ENCODE measurements at regions not wholly inside any gene's neighbourhood (a gene's known extent, or its start where the extent isn't known, plus 50 kb on each side); places are given as distances from the start of the nearest gene placed in this dataset.
A peak's percentile ranks its signal among the peaks of the same experiment; 100 is the strongest.

- Mint-ChIP-seq H3K9me3 (no peaks in the 10 kb centered on the region), H3K4me3 (no peak overlapping the region), H3K36me3 (ENCODE audit: low read depth) (no peaks in the 10 kb centered on the region), H3K4me1 (ENCODE audit: low read depth) (no peaks in the 10 kb centered on the region), H3K27me3 (no peaks in the 10 kb centered on the region), H3K27ac (no peak overlapping the region)
- TF ChIP-seq, protein P1, sequence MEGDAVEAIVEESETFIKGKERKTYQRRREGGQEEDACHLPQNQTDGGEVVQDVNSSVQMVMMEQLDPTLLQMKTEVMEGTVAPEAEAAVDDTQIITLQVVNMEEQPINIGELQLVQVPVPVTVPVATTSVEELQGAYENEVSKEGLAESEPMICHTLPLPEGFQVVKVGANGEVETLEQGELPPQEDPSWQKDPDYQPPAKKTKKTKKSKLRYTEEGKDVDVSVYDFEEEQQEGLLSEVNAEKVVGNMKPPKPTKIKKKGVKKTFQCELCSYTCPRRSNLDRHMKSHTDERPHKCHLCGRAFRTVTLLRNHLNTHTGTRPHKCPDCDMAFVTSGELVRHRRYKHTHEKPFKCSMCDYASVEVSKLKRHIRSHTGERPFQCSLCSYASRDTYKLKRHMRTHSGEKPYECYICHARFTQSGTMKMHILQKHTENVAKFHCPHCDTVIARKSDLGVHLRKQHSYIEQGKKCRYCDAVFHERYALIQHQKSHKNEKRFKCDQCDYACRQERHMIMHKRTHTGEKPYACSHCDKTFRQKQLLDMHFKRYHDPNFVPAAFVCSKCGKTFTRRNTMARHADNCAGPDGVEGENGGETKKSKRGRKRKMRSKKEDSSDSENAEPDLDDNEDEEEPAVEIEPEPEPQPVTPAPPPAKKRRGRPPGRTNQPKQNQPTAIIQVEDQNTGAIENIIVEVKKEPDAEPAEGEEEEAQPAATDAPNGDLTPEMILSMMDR (IDR thresholded peaks at IDR 0.05): no peak
- ChIA-PET POLR2A (no interaction called here), CTCF (interaction anchor here (2.0 kb wide), 1 partner anchor 17 kb away, joined by 12 read pairs; no protein-coding TSS in a partner anchor)
- intact Hi-C loops (cut with micrococcal nuclease): no loop called here
- DNase-seq (no peak), ATAC-seq (no peak)
Observed at GRCh38 chr4:86481440-86481839, 112.7 kb upstream of the PTPN13 start.

GRCh38 chr4:86482306-86483172, 111.6 kb upstream of the PTPN13 start:
- POLR2A ChIA-PET: no interaction called here
- DNase-seq (peak; percentile 3), ATAC-seq (no peak)
- H3K27ac Mint-ChIP-seq: no peak overlapping the region
- no peaks in the 10 kb centered on the region for H3K4me1 Mint-ChIP-seq (ENCODE audit: low read depth)
- H3K4me3 Mint-ChIP-seq: no peak overlapping the region
- CTCF ChIA-PET: interaction anchor here (1.4 to 2.0 kb wide), 4 partner anchors 12 to 16 kb away, joined by 4 to 12 read pairs (median 4); no protein-coding TSS in a partner anchor
- intact Hi-C loops (cut with micrococcal nuclease): no loop called here
- no peaks in the 10 kb centered on the region for H3K9me3 Mint-ChIP-seq
- H3K36me3 Mint-ChIP-seq (ENCODE audit: low read depth): no peaks in the 10 kb centered on the region
- no peaks in the 10 kb centered on the region for H3K27me3 Mint-ChIP-seq
- TF ChIP-seq, protein P1 (IDR thresholded peaks at IDR 0.05): no peak

GRCh38 chr4:86483173-86483490, 111.0 kb upstream of the PTPN13 start:
- no peak for DNase-seq
- TF ChIP-seq, protein P1 (IDR thresholded peaks at IDR 0.05): no peak
- ChIA-PET CTCF (interaction anchor here (1.4 to 2.0 kb wide), 4 partner anchors 12 to 16 kb away, joined by 4 to 12 read pairs (median 4); no protein-coding TSS in a partner anchor), POLR2A (no interaction called here)
- Mint-ChIP-seq H3K36me3 (ENCODE audit: low read depth) (no peaks in the 10 kb centered on the region), H3K9me3 (no peaks in the 10 kb centered on the region), H3K4me1 (ENCODE audit: low read depth) (no peaks in the 10 kb centered on the region), H3K27me3 (no peaks in the 10 kb centered on the region), H3K27ac (no peak overlapping the region), H3K4me3 (no peak overlapping the region)
- intact Hi-C loops (cut with micrococcal nuclease): no loop called here
- no peak for ATAC-seq

- no peak for DNase-seq
- Mint-ChIP-seq H3K36me3 (ENCODE audit: low read depth) (no peaks in the 10 kb centered on the region), H3K4me1 (ENCODE audit: low read depth) (no peaks in the 10 kb centered on the region), H3K9me3 (no peaks in the 10 kb centered on the region), H3K4me3 (no peak overlapping the region), H3K27ac (no peak overlapping the region), H3K27me3 (no peaks in the 10 kb centered on the region)
- intact Hi-C loops (cut with micrococcal nuclease): no loop called here
- ChIA-PET CTCF (interaction anchor here (1.0 to 1.4 kb wide), 2 partner anchors 12 to 15 kb away, joined by 3 to 4 read pairs; no protein-coding TSS in a partner anchor), POLR2A (no interaction called here)
- no peak for ATAC-seq
- TF ChIP-seq, protein P1 (IDR thresholded peaks at IDR 0.05): no peak
Observed at GRCh38 chr4:86483773-86484172, 110.3 kb upstream of the PTPN13 start.

DNA sequence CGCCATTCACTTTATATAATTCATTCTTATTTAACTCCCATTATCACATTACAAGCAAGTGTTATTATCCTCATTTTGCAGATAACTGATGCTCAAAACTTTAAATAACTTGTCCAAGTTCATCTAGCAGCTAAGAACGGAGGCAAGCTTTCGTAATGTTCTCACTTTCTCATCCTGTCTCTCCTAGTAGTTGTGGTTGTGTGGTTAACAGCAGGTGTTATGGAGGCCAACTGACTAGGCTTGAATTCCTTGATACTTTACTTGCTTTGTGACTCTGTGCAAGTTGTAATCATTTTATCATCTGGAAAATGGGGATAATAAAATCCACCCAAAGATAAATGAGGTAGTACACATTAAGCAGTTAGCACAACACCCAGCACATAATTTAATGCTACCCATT, 109.9 kb upstream of the PTPN13 start:
- Mint-ChIP-seq H3K4me3 (no peak overlapping the region), H3K4me1 (ENCODE audit: low read depth) (no peaks in the 10 kb centered on the region), H3K27ac (no peak overlapping the region), H3K36me3 (ENCODE audit: low read depth) (no peaks in the 10 kb centered on the region), H3K27me3 (no peaks in the 10 kb centered on the region), H3K9me3 (no peaks in the 10 kb centered on the region)
- TF ChIP-seq, protein P1 (IDR thresholded peaks at IDR 0.05): no peak
- CTCF ChIA-PET: interaction anchor here (1.0 to 1.1 kb wide), 2 partner anchors 10 to 15 kb away, joined by 3 to 4 read pairs; no protein-coding TSS in a partner anchor
- DNase-seq (no peak), ATAC-seq (no peak)
- intact Hi-C loops (cut with micrococcal nuclease): no loop called here
- POLR2A ChIA-PET: no interaction called here

All from activated CD8-positive, alpha-beta T cell treated with anti-CD3 and anti-CD28 coated beads for 36 hours (primary cell).